ENCODE measurements at regions not wholly inside any gene's neighbourhood (a gene's known extent, or its start where the extent isn't known, plus 50 kb on each side); places are given as distances from the start of the nearest gene placed in this dataset.

- no peak for DNase-seq
These were observed 220.3 kb upstream of the RTL1 start for GRCh38 chr14:101123618-101124510.

DNA sequence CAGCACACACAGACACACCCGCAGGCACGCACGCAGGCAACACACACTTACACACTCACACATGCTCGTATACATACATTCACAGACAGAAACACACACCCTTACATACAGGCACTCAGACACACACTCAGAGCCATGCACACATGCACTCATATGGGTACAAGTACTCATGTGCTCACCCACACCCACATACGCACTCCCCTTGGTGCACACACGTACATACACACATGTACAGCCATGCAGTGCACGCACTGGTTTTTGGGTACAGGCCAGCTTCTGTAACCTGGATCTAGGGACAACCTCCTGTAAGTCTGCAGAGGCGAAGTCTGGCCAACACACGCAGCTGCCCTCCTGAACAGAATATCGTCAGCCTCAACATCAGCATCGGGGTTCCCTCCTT, 221.3 kb upstream of the RTL1 start:
- DNase-seq, result no peak

DNA sequence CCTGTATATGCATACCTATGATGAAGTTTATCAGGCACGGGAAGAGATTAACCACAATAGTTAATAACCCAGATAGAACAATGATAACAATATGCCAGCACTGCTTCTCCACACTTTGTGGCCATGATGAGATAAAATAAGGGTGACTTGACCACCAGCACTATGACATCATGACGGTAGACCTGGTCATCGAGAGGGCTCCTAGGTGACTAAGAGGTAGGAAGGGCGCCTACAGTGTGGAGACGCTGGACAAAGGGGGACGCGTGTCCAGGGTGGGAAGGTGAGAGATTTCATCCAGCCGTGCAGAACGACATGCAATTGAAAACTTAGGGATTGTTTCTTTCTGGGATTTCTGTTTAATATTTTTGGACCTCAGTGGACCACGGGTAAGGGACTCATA, 221.8 kb upstream of the RTL1 start:
- DNase-seq, result no peak

GRCh38 chr14:101125719-101126651, 222.5 kb upstream of the RTL1 start:
- no peak for DNase-seq

DNA sequence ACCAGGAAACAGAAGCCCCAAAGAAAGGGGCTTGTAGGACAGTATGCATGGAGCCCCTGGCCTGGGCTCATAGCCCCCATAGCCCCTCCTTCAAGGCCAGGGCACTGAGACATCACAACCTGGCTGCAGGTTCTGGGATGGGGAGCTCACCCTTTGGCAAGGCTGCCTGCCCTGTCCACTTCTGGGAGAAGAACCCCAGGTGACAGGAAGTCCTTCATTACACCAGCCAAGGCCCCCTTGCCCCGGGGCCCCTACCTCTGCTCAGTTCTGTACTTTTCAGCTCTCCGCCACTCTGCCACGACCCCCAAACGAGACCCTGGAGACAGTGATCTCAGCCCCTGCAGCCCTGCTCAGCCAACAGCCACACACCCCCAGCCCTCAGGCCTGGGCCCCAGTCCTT, 223.2 kb upstream of the RTL1 start:
- DNase-seq, result no peak

GRCh38 chr14:101127224-101127623, 223.7 kb upstream of the RTL1 start:
- no peak for DNase-seq

DNA sequence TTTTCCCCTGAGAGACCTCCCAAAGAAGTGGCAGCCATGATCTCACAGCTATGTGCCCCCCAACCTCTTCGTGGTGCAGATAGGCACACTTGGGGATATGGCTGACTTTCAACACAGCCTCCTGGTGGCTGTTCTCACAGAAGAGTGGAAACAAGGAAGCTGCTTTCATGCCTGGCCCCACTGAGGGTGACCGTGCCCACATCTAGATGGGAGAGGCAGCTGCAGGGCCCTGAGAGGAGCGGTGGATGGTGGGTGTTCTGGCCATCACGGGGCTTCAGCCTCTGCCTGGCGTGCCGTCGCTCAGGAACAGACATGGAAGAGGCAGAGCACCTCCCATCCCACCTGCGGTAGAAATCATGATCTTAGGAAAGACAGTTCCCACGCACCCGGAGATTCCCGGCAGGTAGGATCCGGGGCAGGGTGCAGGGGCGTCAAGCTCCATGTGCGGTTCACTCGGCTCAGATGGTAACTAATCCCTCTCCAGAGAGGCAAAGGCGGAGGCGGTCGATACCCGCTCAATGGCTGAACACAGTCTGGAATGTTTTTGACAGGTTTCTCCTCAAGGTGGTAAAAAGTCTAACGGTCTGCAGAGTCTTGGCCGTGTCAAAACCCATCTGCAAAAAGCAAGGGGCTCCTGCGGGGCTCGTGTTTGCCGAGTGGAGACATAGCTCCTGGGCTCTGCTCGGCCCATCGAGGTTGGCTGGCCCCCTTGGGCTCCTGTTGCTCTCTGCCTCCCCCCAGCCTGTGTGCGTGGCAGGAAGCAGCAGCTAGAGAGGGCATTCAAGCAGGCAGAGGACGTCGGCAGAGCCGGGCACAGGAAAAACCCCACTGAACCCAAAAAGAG, 225.2 kb upstream of the RTL1 start:
- no peak for DNase-seq

DNA sequence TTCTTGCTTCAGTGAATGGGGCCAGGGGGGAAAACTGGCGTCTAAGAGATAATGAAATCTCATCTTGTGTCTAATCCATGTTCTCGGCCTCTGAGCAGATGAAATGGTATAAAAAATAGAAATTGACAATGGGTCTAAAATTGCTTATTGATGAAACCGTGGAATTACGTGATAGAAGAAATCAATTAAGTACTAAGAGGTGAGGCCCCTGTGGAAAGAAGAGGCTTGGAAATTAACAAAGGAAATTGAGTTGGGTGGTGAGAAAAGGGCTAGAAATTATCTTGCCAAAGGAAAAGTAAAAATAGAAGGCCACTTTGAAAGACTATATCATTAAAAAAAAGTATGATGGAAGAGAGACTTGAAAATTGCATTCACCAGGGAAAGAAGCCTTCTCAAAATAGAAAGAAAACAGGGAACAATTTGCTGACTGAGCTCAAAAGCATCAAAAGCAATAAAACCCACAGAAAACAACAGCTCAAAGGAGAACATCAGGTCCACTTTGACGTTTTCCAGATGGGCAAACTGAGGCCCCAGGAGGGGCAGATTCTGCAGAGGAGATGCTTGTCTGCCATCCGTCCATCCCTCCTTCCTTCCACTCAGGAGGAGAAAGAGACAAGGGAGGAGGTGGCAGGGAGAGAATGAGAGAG, 226.1 kb upstream of the RTL1 start:
- DNase-seq, result no peak

DNA sequence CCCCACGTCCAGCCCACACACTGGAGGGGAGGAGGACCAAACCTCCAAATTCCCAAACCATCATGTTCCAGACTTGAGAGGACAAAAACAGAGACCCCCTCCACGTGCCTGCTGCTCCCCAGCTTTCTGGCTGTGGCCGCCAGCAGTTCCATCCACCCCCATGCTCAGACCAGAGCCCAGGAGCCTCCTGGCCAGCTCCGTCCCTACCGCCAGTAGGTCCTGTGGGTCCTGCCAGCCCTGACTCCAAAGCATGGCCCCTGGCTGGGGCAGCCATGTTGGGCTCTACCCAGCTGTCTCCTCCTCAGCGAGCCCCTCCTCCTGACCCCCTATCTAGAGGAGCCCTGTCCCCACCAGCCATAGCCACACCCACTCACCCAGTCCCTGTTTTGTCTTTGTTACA, 227.3 kb upstream of the RTL1 start:
- no peak for DNase-seq

DNA sequence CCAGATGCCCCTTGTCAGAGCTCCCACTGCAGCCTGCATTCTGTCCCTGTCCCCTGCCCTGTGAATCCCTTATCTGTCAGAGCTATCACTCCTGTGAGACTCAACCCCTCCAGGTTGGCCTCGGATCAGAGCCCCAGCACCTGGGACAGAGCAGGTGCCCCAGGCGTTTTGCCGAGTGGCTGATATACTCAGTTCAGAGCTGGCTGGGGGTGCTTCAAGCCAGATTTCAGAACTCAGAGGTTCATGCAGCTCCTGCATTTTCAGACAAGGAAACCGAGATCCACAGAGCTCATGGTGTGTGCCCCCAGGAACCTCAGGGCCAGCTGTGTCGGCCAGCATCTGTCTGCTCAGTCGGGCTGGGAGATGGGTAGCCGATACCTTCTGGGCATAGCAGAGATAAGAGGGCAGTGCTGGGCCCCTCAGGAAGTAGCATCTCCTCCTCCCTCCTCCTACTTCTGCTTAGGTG, 228.0 kb upstream of the RTL1 start:
- DNase-seq, result no peak

- no peak for DNase-seq
These were observed 228.6 kb upstream of the RTL1 start for GRCh38 chr14:101132051-101132571.

- no peak for DNase-seq
These were observed 229.1 kb upstream of the RTL1 start for GRCh38 chr14:101132588-101132987.

DNA sequence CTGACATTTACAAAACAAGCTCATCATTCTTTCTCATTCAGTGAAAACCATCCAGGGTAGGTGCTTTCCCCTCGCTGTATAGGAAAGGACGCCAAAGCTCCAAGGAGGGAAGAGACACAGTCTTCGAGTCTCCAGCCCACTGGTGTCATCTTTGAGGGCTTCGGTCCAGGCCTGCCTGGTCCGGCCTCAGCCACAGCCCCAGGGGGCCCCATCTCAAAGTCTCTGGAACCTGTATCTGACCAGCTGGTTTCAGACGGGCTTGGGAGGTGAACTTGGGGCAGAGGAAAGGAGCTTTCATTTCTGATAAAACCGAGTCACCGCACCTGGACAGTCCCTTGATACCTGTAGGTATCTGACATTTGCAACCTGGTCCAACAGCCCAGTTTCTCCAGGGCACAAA, 229.5 kb upstream of the RTL1 start:
- DNase-seq, result no peak

DNA sequence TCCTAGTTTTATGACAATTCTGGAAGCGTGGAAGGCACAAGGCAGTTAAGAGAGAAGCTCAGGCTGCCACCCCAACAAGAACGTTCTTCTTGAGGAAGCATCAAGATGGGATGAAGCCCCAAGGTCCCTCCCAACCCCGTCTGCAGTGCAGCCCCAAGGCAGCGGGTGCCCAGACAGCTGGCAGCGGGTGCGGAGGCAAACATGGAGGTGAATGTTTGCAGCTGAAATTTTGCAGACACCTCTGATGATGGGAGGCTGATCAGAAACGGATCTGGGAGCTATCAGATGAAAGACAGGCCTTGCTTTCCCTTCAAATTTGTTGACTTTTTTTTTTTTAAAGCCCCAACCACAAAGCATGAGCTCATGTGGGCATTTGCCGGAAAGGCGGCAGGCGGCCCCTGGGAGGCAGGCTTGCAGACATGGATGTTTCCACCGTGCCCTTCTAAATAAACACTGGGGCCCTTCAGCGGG, 230.7 kb upstream of the RTL1 start:
- no peak for DNase-seq

DNA sequence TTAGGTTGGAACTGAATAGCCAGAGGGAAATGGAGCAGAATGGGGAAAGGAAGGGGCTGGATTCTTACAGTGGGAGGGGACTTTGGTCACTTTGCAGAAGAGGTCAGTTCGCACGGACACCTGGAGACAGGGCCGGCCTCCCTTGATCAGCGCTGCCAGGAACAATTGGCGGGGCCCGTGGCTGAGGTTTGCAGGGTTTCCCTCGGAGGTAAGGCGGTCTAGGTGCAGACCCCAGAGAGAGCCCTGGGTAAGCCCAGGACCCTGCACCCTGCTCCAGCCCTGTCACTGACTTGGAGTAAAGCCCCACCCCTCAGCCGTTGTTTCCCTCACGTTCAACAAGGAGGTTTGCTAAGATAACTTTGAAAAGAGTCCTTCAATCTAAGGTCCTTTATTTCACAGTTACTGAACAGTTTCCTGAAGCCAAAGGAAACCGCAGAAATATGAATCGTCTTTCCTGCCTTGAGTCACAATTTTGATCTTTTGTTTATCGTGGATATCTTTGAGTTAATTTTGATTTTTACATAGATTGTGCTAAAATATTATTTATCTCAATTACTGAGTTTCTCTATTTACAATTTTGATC, 231.4 kb upstream of the RTL1 start:
- no peak for DNase-seq

- DNase-seq, result no peak
These were observed 232.5 kb upstream of the RTL1 start for GRCh38 chr14:101135796-101136742.

DNA sequence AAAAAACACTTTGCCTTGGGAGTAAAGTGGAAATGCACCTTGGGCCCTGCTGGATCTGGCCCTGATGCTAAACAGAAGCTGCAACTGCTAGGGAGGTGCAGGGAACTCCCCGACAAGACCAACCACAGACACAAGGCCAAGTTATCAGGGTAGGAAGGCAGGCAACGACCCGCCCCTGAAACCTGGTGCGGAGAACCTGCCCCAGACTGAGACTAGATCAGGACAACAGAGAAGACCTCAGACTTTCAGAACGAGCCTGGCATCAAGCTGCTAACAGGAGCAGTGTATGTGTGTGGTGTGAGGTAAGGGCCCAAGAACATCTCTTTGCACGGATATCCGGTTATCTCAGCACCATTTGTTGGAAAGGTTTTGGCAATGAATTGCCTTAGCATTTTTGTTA, 233.7 kb upstream of the RTL1 start:
- no peak for DNase-seq

DNA sequence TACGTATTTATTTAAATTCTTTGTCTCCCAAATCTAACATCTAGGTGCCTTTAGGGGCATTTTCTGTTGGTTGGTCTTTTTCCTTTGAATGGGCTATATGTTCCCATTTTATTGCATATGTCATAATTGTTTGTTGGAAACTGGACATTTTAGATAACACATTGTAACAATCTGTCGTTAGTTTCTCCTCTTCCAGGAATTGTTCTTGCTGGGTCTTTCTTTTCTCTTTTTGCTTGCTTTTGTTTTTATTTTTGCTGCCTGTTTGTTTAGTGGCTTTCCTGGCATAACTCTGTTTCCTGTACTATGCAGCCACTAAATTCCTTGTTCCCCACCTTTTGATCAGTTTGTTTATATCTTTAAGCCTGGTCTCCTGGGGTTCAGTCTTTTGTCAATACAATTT, 244.3 kb upstream of the RTL1 start:
- DNase-seq, result no peak

- no peak for DNase-seq
These were observed 246.6 kb upstream of the RTL1 start for GRCh38 chr14:101150039-101150610.

All from effector CD8-positive, alpha-beta T cell (primary cell).